ENCODE measurements at regions not wholly inside any gene's neighbourhood (a gene's known extent, or its start where the extent isn't known, plus 50 kb on each side); places are given as distances from the start of the nearest gene placed in this dataset.

GRCh38 chr1:239164451-239165180 is 221.8 kb upstream of the CHRM3 start:
- H3K27me3 ChIP-seq (ENCODE audit: insufficient read depth, low read depth) = no peaks in the 10 kb centered on the region
- no peaks in the 10 kb centered on the region for H3K79me2 ChIP-seq (ENCODE audit: low read depth)
- no peak overlapping the region for H3K4me2 ChIP-seq
- no peak overlapping the region for H2AFZ ChIP-seq
- H3K9me2 ChIP-seq (ENCODE audit: insufficient read depth) = no peaks in the 10 kb centered on the region
- POLR2A ChIA-PET (ENCODE audit: unreplicated experiment) = no interaction called here
- no peak for DNase-seq
- intact Hi-C loops (cut with micrococcal nuclease; ENCODE audit: unreplicated experiment) = no loop called here
- H3K4me1 ChIP-seq (replicated peaks; ENCODE audit: insufficient read depth) = no peaks in the 10 kb centered on the region
- no TSS peak for BruUV-seq (replicated peaks)
- TF ChIP-seq CTCF (conservative IDR thresholded peaks at IDR 0.05) = no peak
- TF ChIP-seq EZH2 (IDR thresholded peaks at IDR 0.05; ENCODE audit: low read depth) = no peak
- H3K36me3 ChIP-seq (ENCODE audit: low read depth) = no peaks in the 10 kb centered on the region
- no peak overlapping the region for H3K4me3 ChIP-seq
- no peaks in the 10 kb centered on the region for H3F3A ChIP-seq (ENCODE audit: insufficient read depth, low read depth)
- H4K20me1 ChIP-seq (ENCODE audit: insufficient read depth) = no peaks in the 10 kb centered on the region
- no peaks in the 10 kb centered on the region for H3K9me3 ChIP-seq (ENCODE audit: insufficient read depth, low read depth)
- CTCF ChIA-PET = no interaction called here
- no peak overlapping the region for H3K27ac ChIP-seq

GRCh38 chr1:239155466-239156091 is 230.8 kb upstream of the CHRM3 start:
- Histone ChIP-seq H3K27me3 (ENCODE audit: insufficient read depth, low read depth) (no peaks in the 10 kb centered on the region), H3K36me3 (ENCODE audit: low read depth) (no peaks in the 10 kb centered on the region), H3F3A (ENCODE audit: insufficient read depth, low read depth) (no peaks in the 10 kb centered on the region), H3K9me3 (ENCODE audit: insufficient read depth, low read depth) (no peaks in the 10 kb centered on the region), H3K9me2 (ENCODE audit: insufficient read depth) (no peaks in the 10 kb centered on the region), H3K4me1 (replicated peaks; ENCODE audit: insufficient read depth) (no peaks in the 10 kb centered on the region), H3K4me3 (no peak overlapping the region), H2AFZ (no peak overlapping the region), H3K79me2 (ENCODE audit: low read depth) (no peaks in the 10 kb centered on the region), H4K20me1 (ENCODE audit: insufficient read depth) (no peaks in the 10 kb centered on the region), H3K4me2 (no peak overlapping the region), H3K27ac (no peak overlapping the region)
- CTCF ChIA-PET = no interaction called here
- intact Hi-C loops (cut with micrococcal nuclease; ENCODE audit: unreplicated experiment) = no loop called here
- POLR2A ChIA-PET (ENCODE audit: unreplicated experiment) = no interaction called here
- no peak for DNase-seq
- no peak for TF ChIP-seq CTCF (conservative IDR thresholded peaks at IDR 0.05)
- no peak for TF ChIP-seq EZH2 (IDR thresholded peaks at IDR 0.05; ENCODE audit: low read depth)
- no TSS peak for BruUV-seq (replicated peaks)

GRCh38 chr1:239151937-239152336 is 234.4 kb upstream of the CHRM3 start:
- no peak overlapping the region for H3K27ac ChIP-seq
- TF ChIP-seq EZH2 (IDR thresholded peaks at IDR 0.05; ENCODE audit: low read depth) (no peak), CTCF (conservative IDR thresholded peaks at IDR 0.05) (no peak)
- no peaks in the 10 kb centered on the region for H3K27me3 ChIP-seq (ENCODE audit: insufficient read depth, low read depth)
- no TSS peak for BruUV-seq (replicated peaks)
- no peak overlapping the region for H2AFZ ChIP-seq
- POLR2A ChIA-PET (ENCODE audit: unreplicated experiment) = no interaction called here
- H3K9me2 ChIP-seq (ENCODE audit: insufficient read depth) = no peaks in the 10 kb centered on the region
- H3K36me3 ChIP-seq (ENCODE audit: low read depth) = no peaks in the 10 kb centered on the region
- H4K20me1 ChIP-seq (ENCODE audit: insufficient read depth) = no peaks in the 10 kb centered on the region
- H3K4me2 ChIP-seq = no peak overlapping the region
- no peak for DNase-seq
- no peaks in the 10 kb centered on the region for H3F3A ChIP-seq (ENCODE audit: insufficient read depth, low read depth)
- CTCF ChIA-PET = no interaction called here
- H3K79me2 ChIP-seq (ENCODE audit: low read depth) = no peaks in the 10 kb centered on the region
- intact Hi-C loops (cut with micrococcal nuclease; ENCODE audit: unreplicated experiment) = no loop called here
- no peaks in the 10 kb centered on the region for H3K9me3 ChIP-seq (ENCODE audit: insufficient read depth, low read depth)
- H3K4me1 ChIP-seq (replicated peaks; ENCODE audit: insufficient read depth) = no peaks in the 10 kb centered on the region
- H3K4me3 ChIP-seq = no peak overlapping the region
